ENCODE measurements at regions not wholly inside any gene's neighbourhood (a gene's known extent, or its start where the extent isn't known, plus 50 kb on each side); places are given as distances from the start of the nearest gene placed in this dataset.

DNA sequence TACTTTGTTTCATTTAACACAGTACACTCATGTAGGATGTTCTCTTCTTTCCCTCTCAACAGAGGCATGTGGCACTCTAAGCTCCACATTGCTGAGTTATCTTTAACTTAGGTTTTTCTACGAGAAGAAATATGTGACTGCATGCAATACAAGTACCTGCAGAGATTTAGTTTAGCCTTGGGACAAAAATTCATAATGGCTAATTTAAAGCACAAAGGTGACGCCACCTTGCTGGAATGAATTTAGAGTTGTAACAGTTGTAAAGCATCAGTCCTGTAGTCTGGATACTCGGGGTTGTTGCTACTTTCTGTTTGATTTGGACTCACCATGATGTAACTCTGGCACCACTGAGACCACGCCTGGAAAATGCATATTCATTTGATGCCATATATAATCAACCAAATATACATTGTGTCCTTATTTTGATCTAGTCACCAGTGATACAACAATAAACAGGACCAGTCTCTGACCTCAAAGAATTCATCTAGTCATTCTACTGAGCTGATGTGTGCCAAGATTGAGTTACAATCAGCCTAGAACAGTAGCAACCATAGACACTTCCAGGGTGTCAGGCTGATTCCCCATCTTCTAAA, 451.0 kb upstream of the ZFP42 start:
- H3K4me3 ChIP-seq (ENCODE audit: low read depth, low read length) = no peak overlapping the region
- TF ChIP-seq, protein P1, sequence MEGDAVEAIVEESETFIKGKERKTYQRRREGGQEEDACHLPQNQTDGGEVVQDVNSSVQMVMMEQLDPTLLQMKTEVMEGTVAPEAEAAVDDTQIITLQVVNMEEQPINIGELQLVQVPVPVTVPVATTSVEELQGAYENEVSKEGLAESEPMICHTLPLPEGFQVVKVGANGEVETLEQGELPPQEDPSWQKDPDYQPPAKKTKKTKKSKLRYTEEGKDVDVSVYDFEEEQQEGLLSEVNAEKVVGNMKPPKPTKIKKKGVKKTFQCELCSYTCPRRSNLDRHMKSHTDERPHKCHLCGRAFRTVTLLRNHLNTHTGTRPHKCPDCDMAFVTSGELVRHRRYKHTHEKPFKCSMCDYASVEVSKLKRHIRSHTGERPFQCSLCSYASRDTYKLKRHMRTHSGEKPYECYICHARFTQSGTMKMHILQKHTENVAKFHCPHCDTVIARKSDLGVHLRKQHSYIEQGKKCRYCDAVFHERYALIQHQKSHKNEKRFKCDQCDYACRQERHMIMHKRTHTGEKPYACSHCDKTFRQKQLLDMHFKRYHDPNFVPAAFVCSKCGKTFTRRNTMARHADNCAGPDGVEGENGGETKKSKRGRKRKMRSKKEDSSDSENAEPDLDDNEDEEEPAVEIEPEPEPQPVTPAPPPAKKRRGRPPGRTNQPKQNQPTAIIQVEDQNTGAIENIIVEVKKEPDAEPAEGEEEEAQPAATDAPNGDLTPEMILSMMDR (IDR thresholded peaks at IDR 0.05; ENCODE audit: low read depth, low read length, missing control alignments) = no peak
- DNase-seq (ENCODE audit: low read depth) = no peak

DNA sequence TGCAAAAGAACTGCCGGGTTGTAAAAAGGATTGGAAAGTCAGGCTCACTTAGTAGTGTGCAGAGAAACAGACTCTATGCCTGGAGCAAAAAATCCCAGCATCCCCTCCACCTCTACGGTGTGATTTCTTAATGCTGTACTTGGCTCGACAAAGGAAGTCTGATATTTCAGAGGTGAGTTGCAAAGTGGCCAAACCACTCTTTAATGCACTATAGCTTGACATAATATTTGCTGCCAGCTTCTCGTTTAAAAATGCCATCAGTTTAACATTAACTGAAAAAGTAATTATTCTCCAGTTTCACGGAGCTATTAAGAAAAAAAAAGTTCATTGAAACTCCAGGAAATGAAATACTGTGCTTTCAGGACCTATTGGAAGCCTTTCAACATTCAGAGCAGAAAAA, 448.3 kb upstream of the ZFP42 start:
- TF ChIP-seq, protein P1 (IDR thresholded peaks at IDR 0.05; ENCODE audit: low read depth, low read length, missing control alignments) = no peak
- DNase-seq (ENCODE audit: low read depth) = no peak
- no peak overlapping the region for H3K4me3 ChIP-seq (ENCODE audit: low read depth, low read length)

DNA sequence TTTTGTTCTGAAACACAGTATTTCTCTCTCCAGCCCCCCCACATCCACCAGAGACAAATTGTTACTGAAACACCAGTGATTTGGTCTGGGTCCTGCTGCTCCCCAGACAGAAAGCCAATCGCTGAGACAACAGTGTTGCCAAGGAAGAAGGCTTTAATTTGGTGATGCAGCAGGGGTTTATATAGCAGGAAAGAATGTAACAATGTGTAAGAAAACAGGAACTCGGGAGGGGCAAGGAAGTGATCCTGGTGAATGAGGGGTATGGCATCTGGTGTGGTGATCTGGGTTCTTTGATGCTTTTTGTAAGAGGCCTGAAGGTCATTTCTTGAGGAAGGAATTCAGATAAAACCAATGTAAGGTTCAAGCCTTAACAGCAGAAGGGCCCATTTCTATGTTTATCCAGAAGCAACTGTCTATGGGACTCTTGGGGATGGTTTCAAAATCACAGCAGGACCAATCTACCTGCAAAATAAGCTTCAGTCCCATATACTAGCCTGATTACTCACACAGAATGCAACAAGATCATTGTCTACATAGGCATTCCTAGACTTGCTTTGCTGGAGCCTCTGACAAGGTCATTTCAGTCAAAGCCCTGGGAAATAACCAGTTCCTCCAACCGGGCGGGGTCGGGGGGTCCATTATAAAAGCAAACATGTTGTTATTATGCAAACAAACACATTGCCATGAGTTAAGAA, 445.2 kb upstream of the ZFP42 start:
- DNase-seq (ENCODE audit: low read depth) = no peak
- no peak overlapping the region for H3K4me3 ChIP-seq (ENCODE audit: low read depth, low read length)
- TF ChIP-seq, protein P1 (IDR thresholded peaks at IDR 0.05; ENCODE audit: low read depth, low read length, missing control alignments) = no peak

DNA sequence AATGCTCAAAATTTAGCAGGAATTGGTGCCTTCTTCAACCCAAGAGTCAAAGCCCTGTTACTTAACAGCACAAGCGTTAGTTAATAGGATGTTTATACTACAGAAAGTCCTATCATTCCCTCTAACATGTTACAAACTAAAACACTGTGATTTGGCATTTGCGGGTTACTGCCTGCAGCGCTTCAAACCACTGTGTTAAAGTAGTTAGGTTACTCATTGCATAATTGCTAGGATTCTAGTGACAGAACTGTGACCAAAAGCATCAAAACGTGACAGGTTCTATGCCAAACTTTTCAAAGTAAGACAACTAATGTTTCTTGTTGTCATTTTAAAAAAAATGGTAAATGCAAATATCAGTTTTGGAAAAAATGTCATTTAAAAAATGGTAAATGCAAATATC, 442.8 kb upstream of the ZFP42 start:
- DNase-seq (ENCODE audit: low read depth) = no peak
- TF ChIP-seq, protein P1 (IDR thresholded peaks at IDR 0.05; ENCODE audit: low read depth, low read length, missing control alignments) = no peak
- no peak overlapping the region for H3K4me3 ChIP-seq (ENCODE audit: low read depth, low read length)

DNA sequence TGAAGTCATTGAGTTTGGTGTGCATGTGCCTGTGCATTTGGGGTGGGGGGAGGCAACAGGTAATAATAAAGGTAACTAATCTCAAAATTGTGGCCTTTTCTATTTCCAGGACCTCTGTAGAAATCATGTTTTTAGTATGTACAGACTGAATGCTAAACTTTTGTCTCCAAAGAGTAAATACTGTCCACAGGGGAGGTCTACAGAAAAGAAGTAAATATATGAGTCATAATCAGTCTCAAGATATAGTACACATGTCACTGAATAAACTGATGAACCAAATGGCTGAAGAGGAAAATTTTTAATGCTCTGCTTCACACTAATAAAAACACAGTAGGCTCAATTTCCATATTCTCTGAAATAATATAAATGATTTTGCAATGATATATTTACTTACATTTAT, 440.4 kb upstream of the ZFP42 start:
- no peak overlapping the region for H3K4me3 ChIP-seq (ENCODE audit: low read depth, low read length)
- no peak for DNase-seq (ENCODE audit: low read depth)
- TF ChIP-seq, protein P1 (IDR thresholded peaks at IDR 0.05; ENCODE audit: low read depth, low read length, missing control alignments) = no peak

DNA sequence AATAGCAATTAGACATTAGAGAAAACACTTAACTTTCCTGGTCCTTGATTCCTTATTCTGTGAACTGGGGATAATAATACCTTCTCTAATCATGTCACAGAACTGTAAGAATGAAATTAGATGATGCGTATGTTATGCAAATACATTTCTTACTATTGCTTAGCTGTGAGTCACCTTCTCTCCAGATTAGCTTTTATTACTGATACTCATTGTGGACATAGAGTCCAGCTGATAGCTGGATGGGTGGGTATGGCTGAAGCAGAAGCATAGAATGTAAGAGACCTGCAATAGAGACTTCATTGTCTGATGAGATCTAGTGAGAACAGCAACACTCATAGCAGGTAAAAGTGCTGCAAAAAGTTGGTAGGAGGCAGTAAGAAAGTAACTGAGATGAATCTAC, 437.2 kb upstream of the ZFP42 start:
- DNase-seq (ENCODE audit: low read depth) = no peak
- TF ChIP-seq, protein P1 (IDR thresholded peaks at IDR 0.05; ENCODE audit: low read depth, low read length, missing control alignments) = no peak
- no peak overlapping the region for H3K4me3 ChIP-seq (ENCODE audit: low read depth, low read length)

DNA sequence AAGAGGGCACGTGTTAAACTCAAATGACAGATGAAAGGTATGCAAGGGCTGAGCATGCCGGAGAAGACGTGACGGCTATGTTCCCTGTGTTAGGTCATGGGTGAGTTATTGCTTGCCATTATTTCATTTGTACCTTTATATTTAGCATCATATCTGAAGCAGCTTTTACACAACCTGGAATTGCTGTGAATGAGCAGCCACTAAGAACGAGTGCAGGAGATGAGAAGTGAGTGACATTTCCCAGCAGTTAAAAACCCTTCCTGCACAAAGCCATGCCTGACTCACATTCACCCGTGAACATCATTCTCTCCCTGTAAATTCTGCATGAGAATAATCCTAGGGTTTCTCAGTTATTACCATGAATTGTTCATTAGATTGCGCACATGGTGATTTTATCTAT, 433.2 kb upstream of the ZFP42 start:
- H3K4me3 ChIP-seq (ENCODE audit: low read depth, low read length) = no peak overlapping the region
- no peak for DNase-seq (ENCODE audit: low read depth)
- TF ChIP-seq, protein P1 (IDR thresholded peaks at IDR 0.05; ENCODE audit: low read depth, low read length, missing control alignments) = no peak
